ENCODE measurements at regions not wholly inside any gene's neighbourhood (a gene's known extent, or its start where the extent isn't known, plus 50 kb on each side); places are given as distances from the start of the nearest gene placed in this dataset.

- TF ChIP-seq POLR2A (IDR thresholded peaks at IDR 0.05; ENCODE audit: low read depth, low read length) = no peak
- no peak for TF ChIP-seq CTCF (IDR thresholded peaks at IDR 0.05; ENCODE audit: extremely low read depth in 1 of 2, insufficient read depth in 1 of 2, low read depth in 1 of 2, low read length in 2 of 2)
- TF ChIP-seq FOS (IDR thresholded peaks at IDR 0.05; ENCODE audit: borderline replicate concordance, insufficient read depth, low read length) = no peak
- no peak for TF ChIP-seq POLR2AphosphoS5 (IDR thresholded peaks at IDR 0.05; ENCODE audit: insufficient read depth, low read depth, low read length)
- TF ChIP-seq EZH2 (IDR thresholded peaks at IDR 0.05; ENCODE audit: borderline replicate concordance, low read depth, low read length, severe bottlenecking) = no peak
- TF ChIP-seq, protein P1, sequence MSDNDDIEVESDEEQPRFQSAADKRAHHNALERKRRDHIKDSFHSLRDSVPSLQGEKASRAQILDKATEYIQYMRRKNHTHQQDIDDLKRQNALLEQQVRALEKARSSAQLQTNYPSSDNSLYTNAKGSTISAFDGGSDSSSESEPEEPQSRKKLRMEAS (IDR thresholded peaks at IDR 0.05; ENCODE audit: insufficient read depth, insufficient read length) = no peak
- TF ChIP-seq MYC (IDR thresholded peaks at IDR 0.05; ENCODE audit: low read depth, low read length) = no peak
- TF ChIP-seq JUN (IDR thresholded peaks at IDR 0.05; ENCODE audit: borderline replicate concordance, insufficient read depth, insufficient read length, low read depth) = no peak
Observed at GRCh38 chr11:26843539-26843938, 121.7 kb upstream of the SLC5A12 start.

All from endothelial cell of umbilical vein (primary cell).